HT1080 (cell line): ENCODE measurements at regions not wholly inside any gene's neighbourhood (a gene's known extent, or its start where the extent isn't known, plus 50 kb on each side); places are given as distances from the start of the nearest gene placed in this dataset.

Experiments used
- DNase-seq: peaks from one replicate; pipeline ENCODE4 v3.0.0-alpha.2; 2015; ENCODE audit warnings: low read depth

DNA sequence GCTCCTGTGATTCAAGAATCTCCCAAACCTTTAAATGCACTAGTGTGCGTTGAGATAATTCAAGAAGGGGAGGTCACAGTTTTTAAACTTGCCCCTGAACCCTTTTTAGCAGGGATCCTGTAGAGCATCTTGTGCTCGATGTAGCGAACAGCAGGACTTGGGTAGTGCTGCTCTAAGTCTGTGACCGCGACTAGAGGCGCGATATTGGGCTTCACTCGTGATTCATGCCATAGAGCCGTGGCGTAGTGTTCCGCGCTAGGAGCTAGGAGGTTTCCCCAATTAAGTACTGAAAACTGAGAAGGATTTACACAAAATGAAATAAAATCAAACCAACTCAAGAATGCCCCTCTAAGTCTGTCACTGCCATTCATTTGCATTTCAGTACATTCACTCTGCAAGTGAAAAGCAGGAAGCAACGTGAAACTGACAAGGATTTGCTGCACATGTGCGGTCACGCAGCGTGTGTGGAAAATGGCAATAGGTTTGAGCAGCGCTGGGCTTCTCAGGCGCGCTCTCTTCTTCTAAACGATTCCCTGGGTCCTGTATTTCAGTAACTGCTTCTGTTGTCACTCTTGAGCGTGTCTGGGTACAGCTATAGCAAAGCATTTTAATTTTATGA lies 1135.9 kb upstream of the WWC1 start:
- DNase-seq = no peak

DNA sequence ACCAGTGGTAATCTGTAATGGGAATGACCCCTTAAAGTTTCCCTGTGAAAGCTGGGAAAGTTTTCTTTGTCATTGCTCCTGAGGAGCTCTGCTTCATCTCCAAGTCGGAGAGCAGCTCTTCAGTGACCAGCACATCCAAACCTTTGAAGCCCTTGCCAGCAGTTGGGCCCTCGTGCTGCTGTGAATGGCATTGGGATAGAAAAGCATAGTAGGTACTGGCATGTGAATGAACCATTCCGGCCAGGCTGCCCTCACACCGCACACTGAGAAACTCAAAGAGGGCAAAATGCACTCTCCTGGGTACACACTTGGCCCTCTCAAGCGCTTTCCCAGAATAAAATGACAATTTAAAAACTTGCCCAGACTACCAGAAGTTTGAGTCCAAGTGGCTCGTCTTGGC lies 1135.0 kb upstream of the WWC1 start:
- no peak for DNase-seq

DNA sequence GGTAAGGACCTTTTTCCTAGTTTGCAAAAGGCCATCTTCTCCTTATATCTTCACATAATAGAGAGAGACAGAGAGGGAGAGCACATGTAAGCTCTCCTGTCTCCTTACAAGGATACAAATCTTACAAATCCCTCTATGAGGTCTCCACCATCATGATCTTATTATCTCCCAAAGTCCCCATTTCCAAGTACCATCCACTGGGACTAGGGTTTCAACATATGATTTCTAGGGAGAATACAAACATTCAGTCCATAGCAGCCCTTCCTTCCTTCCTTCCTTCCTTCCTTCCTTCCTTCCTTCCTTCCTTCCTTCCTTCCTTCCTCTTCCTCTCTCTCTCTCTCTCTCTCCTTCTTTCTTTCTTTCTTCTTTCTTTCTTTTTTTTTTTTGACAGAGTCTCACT lies 1132.9 kb upstream of the WWC1 start:
- no peak for DNase-seq

DNA sequence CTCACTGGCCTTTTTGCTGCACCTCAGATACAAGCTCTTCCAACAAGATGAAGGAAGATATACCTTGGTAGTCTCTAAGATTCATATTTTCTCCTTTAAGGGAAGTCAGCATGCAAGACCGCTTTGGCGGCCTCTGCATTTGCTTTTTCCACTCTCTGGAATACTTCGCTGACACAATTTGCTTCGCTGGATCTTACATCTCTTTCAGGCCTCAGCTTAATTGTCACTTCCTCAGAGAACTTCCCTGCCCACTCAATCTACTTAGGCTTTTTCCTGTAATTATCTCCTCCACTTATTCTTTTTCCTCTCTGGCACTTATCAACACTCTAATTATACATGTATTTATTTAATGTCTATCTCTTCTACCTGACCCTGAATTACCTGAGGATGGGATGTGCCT lies 1131.1 kb upstream of the WWC1 start:
- DNase-seq = no peak

DNA sequence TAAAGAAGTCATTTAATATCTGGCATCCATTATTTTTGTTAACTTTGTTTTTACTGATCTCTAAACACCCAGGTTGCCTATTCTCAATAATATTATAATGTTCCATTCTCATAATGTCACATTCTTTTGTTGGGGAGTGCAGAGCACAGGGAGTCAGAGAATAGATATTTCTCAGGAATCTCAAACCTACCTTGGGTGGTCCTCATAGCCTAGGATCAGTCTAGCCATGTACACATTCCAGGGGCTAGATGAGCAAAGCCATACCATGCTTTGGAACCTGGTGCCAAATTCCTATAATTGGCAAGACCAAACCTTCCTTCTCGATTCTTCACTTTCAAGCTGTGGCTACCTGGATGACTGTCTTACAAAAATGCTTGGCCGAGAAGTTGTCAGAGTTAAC lies 1124.7 kb upstream of the WWC1 start:
- DNase-seq = no peak

DNA sequence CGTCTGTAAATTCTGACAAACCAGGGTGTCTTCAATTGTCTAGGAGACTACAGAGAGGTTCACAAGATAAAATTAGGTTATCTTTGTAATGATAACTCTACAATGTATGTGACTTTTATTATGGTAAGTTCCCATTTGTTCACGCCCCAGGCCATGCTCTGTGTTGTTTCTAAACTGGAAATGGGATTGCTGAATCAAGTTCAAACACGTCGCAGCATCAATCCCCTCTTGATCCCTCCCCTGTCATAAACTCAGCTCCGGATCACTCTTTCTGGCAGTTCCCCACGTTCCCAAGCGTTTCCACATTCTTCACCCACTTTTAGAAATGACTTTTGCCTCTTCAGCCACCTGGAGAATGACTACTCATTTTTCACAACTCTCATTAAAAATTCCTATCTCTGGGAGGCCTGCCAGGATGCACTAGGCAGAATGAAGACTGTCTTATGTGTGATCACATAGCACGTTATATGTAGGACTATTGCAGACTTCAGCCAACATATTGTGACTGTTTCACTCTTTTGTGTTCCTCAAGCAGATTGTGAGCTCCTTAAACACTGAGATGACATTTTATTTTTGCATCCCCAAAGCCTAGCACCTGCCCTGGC lies 1124.2 kb upstream of the WWC1 start:
- no peak for DNase-seq

DNA sequence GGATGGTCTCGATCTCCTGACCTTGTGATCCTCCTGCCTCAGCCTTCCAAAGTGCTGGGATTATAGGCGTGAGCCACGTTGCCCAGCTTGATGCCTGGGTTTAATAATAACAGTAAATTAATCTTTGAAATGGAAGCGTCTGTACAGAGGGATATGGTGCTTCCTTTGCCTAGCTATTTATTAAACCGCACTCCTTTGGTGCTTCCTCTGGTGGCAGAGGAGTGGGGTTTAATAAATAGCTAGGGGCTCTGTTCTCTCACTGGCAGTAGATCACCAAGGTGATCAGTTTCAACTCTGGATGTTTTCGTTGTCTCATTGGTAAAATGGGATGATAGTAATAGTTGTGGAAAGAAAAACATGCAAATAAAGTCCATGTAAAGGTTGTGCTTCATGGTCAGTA lies 1122.5 kb upstream of the WWC1 start:
- DNase-seq = no peak

DNA sequence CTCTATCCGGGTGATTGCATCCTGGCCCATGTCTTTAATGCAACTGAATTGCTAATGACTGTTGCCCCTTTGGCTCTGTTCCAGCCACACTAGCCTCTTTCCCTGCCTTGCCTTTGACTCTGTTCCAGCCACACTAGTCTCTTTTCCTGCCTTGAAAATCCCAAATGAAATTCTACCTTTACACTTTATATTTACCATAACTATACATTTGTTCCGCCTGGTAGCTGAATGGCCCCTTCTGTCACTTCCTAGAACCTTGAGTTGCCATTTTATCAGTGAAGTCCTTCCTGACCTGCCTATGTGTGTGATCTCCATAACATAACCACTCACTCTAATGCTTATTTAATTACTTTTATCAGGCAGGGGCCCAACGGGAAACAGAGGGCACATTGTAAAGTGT lies 1120.4 kb upstream of the WWC1 start:
- DNase-seq = no peak

DNA sequence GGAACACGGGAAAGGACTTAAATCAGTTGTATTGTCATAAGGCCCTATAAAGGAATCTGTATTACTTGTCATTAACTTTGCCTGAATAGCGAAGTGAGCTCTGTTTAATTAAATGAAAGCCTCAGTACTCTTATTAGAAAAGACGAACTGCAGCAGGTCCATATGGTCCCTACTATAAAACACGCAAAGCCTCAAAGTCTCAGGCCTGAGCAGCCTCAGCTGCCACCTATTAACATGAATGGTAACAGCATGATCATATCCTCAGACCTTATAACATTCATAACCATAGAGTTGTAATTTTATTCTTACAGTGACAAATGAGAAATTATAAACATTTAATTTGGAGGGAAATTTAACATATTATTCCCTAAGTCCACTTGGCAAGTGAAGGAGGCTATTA lies 1113.7 kb upstream of the WWC1 start:
- no peak for DNase-seq

DNA sequence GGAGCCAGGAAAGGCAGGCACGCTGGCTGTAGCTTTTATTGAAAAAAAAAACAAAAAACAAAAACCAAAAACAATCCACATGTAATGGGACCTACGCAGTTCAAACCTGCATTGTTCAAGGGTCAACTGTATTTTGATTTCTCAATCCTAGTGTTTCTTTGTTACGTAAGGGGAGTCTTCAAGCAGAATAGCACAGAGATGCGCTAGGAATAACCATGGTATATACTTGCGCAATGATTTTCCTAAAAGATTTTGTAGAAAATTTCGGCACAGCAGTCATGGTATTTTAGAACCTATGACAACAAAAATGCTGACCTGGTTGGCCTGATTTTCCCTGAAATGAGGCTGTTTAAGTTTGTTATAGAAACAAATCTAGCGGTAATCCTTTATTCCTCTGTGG lies 1110.5 kb upstream of the WWC1 start:
- no peak for DNase-seq

DNA sequence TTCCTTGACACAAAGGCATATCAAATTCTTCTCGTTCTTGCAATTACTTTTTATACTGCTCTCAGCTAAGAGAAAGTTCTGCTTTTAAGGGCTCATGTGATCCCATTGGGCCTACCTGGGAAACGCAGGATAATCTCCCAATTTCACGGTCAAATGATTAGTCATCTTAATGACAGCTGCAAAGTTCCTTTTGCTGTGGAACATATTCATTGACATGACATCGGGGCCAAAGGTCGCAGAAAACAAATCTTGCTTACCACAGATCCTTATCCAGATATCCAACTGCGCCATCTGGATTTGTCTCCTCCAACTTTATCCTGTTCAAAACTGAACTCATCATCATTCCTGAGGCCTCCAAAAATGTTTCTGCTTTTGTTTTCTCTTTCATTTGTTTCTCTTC lies 1085.6 kb upstream of the WWC1 start:
- DNase-seq = no peak

DNA sequence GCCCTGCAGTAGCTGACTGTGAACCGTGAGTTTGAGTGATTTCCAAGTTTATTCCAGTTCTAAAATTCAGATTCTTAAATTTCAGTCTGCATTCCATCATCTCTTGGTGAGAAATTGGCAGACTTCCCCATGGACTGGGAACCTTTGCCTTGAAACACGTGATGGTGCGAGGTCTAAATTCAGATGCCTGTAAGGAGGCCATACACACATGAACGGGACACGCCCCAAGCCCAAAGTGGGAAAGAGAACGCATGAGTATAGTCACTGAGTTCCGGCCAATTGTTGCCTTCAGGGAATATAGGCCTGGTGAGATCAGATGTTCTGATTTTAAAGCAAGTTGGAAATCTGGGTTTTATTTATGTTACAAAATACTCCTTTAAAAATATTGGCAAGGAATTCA lies 1084.4 kb upstream of the WWC1 start:
- no peak for DNase-seq

DNA sequence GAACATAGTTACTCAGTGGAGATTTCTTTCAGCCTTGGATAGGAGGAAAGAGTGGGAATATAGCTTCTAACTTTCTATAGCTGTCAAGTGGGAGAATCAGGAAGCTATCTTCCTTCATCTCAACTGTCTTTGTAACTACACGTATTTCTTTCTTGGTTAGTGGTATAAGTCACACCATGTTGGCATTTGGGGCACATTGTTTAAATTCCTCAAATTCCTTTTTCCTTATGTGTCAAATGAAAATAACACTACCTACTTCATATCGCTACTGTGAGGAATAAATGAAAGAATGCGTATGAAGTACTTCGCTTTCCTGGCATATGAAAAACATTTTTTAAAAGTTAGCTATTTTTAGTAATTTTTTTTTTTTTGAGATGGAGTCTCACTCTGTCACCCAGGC lies 1082.5 kb upstream of the WWC1 start:
- peak; percentile 74 for DNase-seq

DNA sequence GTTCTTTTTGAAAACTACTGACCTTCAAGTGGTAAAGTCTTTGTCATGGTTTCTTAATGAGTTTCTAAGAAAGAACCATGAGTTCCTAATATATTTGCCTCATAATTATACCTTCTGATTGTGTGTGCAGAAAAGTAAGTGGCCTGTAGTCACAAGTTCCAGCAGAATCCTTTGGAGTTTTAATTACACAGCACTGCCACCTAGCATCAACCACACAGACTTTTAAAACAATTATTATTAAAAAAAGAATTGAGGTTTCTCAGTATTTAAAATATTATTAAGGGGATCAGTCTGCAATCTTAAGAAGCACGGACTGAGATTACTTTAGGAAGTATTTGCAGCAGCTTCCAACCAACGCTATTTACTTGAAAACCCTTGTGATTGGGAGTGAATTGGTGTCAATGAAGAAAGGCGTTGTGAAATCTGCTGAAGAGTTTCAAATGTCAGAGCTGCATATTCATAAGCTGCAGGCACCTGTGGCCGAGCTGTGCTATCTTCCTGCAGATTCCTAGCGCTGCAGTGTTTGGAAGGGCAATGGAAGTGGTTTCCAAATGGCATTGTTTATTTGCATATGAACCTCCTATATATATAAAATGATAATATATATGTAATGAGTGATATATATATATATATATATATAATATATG lies 1074.2 kb upstream of the WWC1 start:
- no peak for DNase-seq

DNA sequence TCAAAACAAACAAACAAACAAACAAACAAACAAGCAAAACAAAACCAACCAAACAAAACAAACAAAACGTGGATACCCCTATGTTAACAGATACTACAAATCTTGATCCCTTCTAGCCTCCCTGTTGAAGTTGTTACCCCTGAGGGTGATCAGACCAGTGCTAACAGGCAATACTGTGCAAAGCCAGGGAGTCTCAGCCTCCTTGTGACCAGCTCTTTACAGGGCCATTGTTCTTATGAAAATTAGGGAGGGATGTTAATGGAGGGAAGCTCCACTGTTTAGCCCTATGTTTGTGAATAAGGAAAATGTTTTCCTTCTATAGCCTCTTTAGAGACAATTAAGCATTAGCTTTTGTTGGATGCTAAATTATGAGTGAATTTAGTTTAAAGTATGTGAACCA lies 1072.1 kb upstream of the WWC1 start:
- no peak for DNase-seq

DNA sequence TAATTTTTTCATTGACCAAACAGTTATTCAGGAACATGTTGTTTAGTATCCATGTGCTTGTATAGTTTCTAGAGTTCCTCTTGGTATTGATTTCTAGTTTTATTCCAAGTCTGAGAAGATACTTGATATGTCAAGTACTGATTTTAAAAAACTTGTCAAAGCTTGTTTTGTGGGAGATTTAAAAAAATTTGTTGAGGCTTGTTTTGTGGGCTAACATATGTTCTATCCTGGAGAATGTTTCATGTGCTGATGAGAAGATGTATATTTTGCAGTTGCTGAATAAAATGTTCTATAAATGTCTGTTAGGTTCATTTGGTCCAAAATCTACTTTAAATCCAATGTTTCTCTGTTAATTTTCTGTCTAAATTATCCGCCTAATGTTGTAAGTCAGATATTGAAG lies 1065.1 kb upstream of the WWC1 start:
- no peak for DNase-seq

DNA sequence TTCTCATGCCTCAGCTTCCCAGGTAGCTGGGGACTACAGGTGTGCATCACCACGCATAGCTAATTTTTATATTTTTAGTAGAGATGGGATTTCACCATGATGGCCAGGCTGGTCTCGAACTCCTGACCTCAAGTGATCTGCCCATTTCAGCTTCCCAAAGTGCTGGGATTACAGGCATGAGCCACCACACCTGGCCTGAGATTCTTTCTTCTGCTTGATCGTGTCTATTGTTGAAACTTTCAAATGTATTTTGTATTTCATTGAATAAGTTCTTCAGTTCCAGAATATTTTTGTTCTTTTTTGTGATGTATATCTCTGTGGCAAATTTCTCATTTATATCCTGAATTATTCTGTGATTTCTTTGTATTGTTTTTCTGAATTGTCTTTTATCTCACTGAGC lies 1063.3 kb upstream of the WWC1 start:
- no peak for DNase-seq

DNA sequence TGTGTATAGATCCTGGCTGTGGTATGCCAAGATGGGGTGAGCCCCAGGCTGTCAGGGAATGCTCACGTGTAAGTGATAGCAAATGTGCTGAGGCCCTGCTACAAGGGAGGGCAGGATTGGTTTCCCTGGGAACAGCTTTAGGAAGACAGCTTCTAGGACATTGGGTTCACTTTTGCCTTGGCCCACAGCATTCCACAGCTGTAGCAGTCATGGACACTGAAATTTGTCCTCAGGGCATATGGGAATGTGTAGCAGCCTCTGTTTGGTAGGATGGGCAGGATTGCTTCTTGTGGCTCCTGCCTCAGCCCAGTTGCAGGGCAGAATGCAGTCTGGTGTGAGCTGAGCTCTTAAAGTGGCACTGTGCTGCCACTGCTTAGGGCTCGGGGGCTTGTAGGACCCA lies 1061.7 kb upstream of the WWC1 start:
- no peak for DNase-seq

DNA sequence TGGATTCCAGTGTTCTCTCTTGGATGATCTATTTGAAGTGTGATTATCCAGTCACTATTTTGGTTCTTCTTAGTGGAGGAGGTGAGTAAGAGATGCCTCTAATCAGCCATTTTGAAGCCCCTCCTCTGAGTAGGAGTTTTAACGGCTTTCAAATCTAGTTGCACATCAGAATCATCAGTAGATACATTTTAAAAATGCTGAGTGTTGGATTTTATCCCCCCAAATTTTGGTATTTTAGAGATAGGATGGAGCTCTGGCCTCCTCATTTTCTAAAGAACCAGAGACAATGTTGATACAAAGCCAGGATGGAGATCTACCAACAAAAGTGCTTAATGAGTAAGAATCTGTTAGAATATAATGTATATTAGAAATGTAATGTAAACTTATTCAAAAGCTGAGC lies 1061.0 kb upstream of the WWC1 start:
- no peak for DNase-seq

DNA sequence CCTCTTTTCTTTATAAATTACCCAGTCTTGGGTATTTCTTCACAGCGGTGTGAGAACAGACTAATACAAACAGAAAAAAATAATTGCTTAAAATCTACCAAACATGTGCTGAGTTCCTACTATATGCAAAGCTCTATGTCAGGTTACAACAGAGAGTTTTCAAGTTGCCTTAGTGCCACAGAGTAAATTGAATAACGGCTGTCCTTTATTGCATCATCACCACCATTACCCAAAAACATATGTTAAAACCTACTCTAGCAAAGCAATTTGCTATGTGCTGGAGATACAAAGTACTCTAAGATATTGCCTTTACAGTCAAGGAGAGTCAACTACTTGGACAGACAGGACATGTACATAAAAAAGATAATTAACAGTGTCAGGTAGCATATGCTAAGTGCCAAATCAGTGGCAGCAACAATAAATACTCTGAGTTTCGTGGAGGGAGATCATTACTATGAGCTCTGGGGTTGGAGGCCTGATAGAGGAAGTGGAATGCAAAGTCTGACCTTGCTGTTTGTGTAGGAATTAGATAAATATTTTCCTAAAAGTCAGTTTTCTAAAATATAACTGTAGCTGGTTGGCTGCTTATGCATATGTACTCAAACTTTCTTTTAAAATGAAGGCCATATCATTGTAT lies 1058.7 kb upstream of the WWC1 start:
- DNase-seq = no peak

DNA sequence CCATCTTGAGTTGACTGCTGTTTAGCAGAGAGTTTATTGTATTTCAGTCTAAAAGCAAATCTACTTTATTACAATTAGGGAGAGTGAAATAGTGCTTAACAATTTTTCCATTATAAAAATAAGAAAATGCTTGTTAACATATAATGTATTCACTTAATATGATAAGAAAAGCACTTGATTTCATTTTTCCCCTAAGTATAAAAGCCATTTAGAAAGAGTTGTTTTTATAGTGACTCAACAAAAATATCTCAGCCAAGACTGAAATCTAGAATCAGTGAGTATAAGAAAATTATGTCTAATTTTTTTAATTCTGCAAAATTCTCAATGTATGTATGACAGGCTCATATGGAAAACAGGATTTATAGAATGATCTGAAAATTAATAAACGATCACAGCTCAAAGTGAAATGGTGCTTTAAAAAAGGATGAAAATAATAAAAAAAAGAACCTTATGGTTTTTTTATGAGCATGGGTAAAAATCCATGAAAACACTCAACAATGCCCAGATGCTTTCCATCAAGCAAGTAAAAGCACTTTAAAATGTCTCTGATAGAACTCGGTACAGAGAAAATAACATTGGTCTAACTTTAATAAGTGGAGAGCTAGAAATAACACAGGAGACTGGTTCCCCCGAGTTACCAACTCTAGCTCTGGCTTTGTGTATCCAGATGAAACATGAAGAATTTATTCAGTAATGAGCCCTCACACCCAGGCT lies 1057.8 kb upstream of the WWC1 start:
- DNase-seq = no peak

DNA sequence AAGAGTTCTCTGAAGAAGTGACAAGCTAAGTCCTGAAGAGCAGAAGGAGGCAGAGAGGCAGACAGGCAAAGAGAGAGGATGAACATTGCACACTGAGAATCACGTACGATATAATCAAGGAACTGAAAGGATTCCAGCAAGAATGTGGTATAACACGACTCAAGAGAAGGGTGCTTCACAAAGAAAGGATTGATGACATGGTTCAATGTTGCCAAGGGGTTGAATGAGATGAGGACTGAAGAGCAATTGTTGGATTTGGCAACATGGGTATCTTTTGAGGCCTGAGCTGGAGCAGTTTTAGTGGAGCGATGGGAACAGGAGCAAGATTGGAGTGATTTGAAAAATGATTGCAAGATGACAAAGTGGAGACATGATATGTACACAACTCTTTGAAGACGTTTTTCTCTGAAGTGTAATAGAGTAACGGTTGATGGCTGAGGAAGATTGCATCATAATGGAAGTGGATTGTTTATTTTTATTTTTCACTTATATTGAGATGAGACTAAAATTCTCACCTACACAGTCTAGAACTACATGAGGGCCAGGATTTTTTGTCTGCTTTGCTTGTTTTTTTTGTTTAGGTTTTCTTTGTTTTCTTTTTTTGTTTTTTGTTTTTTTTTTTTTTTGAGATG lies 1049.9 kb upstream of the WWC1 start:
- no peak for DNase-seq
